ENCODE measurements at regions not wholly inside any gene's neighbourhood (a gene's known extent, or its start where the extent isn't known, plus 50 kb on each side); places are given as distances from the start of the nearest gene placed in this dataset.
"Not testable (repeated sequence)": the region's sequence is repeated elsewhere in the genome, so short reads cannot be mapped to it uniquely, and the experiment has no call there.

DNA sequence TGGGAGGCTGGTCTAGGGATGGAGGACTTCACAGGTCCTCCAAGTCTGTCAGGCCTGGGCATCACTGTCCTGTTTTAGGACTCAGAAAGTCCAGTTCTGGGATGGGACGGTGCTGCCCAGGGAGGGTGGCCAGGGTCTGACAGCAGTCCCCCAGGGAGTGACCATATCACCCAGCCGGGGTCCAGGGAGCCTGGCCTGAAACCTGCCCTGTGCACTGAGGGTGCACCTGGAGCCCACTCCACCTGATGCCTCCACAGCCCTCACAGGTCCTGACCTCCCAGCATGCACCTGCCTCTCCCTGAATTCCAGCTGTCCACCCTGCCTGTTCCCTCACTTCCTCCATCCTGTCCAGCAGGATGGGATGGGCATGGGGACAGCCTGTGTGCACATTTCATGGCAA, 592.8 kb downstream of the CWH43 start:
- H3K36me3 ChIP-seq (ENCODE audit: control insufficient read depth in 2 of 4, insufficient read depth in 4 of 4, low read length in 3 of 4); H4K91ac ChIP-seq (replicated peaks; ENCODE audit: insufficient read length, low read length); H3K14ac ChIP-seq (ENCODE audit: insufficient read length); FAIRE-seq; H3K56ac ChIP-seq (replicated peaks; ENCODE audit: insufficient read length, low read depth, low read length); H2BK20ac ChIP-seq (ENCODE audit: low read length); H3K9ac ChIP-seq (replicated peaks in 1 of 4; ENCODE audit: extremely low read depth in 1 of 4, low read depth in 3 of 4, low read length in 3 of 4); POLR2A ChIA-PET (ENCODE audit: partially characterized antibody); H3K27me3 ChIP-seq (replicated peaks in 1 of 4; ENCODE audit: control insufficient read depth in 3 of 4, extremely low read depth in 1 of 4, insufficient read depth in 3 of 4, low read length in 3 of 4); H3K79me2 ChIP-seq (ENCODE audit: control insufficient read depth in 1 of 2, insufficient read depth in 2 of 2, low read length in 2 of 2); H4K8ac ChIP-seq (ENCODE audit: extremely low read depth, insufficient read depth, low read length); H3K27ac ChIP-seq (ENCODE audit: low read depth, low read length); H4K5ac ChIP-seq (ENCODE audit: insufficient read length, low read depth, low read length); H3K4me1 ChIP-seq (replicated peaks in 1 of 4; ENCODE audit: control insufficient read depth in 3 of 4, insufficient read depth in 4 of 4, low read length in 3 of 4); H2AFZ ChIP-seq (ENCODE audit: low read length); H4K20me1 ChIP-seq (replicated peaks in 1 of 2; ENCODE audit: control insufficient read depth in 1 of 2, insufficient read depth in 2 of 2, low read length in 2 of 2); DNase-seq (ENCODE audit: low read depth in 1 of 2, low spot score in 2 of 2); H3K4me2 ChIP-seq (ENCODE audit: insufficient read depth in 1 of 2, low read depth in 2 of 2, low read length in 2 of 2); H3K18ac ChIP-seq (ENCODE audit: extremely low read depth, low read length); H2BK15ac ChIP-seq (ENCODE audit: low read length); H3K23me2 ChIP-seq (ENCODE audit: low read depth, low read length); H3K79me1 ChIP-seq (ENCODE audit: low read depth, low read length); H3K4me3 ChIP-seq (ENCODE audit: extremely low read depth in 1 of 4, insufficient read depth in 2 of 4, low read depth in 3 of 4, low read length in 4 of 4); H2AK5ac ChIP-seq (ENCODE audit: low read depth, low read length); H3K4ac ChIP-seq (replicated peaks; ENCODE audit: insufficient read length, low read depth, low read length); H2BK5ac ChIP-seq (ENCODE audit: low read depth, low read length); H2BK120ac ChIP-seq (replicated peaks; ENCODE audit: low read depth, low read length); CTCF ChIA-PET (ENCODE audit: partially characterized antibody); H2BK12ac ChIP-seq (ENCODE audit: low read depth, low read length); H3K23ac ChIP-seq (ENCODE audit: insufficient read length): not testable (repeated sequence)
- 59% methylated on average over 2 of the region's 2 CpGs; no CpG with 5 or more reads in 1 of the 2 experiments for WGBS, 2 experiments (ENCODE audit: extremely low coverage in 1 of 2, insufficient coverage in 1 of 2, insufficient read length in 1 of 2, insufficient replicate concordance in 2 of 2, low coverage in 1 of 2, low lambda C conversion rate in 2 of 2, missing lambda C conversion rate in 1 of 2)
- peaks cover 19 to 44% of the 10 kb centered on the region in 2 experiments for H3K9me3 ChIP-seq (ENCODE audit: insufficient read depth in 2 of 2, low read depth in 1 of 2, low read length in 1 of 2)

DNA sequence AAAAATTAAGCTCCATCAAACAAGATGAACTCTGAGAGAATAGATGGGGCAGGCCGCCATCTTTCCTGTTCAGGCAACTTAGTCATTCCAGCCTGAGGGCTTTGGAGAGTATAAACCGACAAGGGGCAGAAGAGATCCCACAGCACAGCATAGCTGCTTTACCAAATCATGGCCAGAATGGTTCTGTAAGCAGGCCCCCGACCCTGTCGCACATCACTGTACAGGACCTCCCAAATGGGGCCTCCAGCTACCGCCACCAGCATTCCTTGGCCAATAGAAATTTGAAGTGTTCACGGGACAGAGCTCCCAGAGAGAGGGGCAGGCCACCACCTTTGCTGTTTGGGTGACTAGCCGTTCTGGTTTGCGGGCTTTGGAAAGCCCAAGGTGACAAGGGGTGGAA, 594.1 kb downstream of the CWH43 start:
- H3K4me1 ChIP-seq (replicated peaks in 1 of 4; ENCODE audit: control insufficient read depth in 3 of 4, insufficient read depth in 4 of 4, low read length in 3 of 4); H3K79me1 ChIP-seq (ENCODE audit: low read depth, low read length); H3K14ac ChIP-seq (ENCODE audit: insufficient read length); H3K18ac ChIP-seq (ENCODE audit: extremely low read depth, low read length); H4K20me1 ChIP-seq (replicated peaks in 1 of 2; ENCODE audit: control insufficient read depth in 1 of 2, insufficient read depth in 2 of 2, low read length in 2 of 2); H3K23ac ChIP-seq (ENCODE audit: insufficient read length); H3K36me3 ChIP-seq (ENCODE audit: control insufficient read depth in 2 of 4, insufficient read depth in 4 of 4, low read length in 3 of 4); H3K23me2 ChIP-seq (ENCODE audit: low read depth, low read length); H2AK5ac ChIP-seq (ENCODE audit: low read depth, low read length); H2BK120ac ChIP-seq (replicated peaks; ENCODE audit: low read depth, low read length); H3K27me3 ChIP-seq (replicated peaks in 1 of 4; ENCODE audit: control insufficient read depth in 3 of 4, extremely low read depth in 1 of 4, insufficient read depth in 3 of 4, low read length in 3 of 4); H3K56ac ChIP-seq (replicated peaks; ENCODE audit: insufficient read length, low read depth, low read length); H3K4ac ChIP-seq (replicated peaks; ENCODE audit: insufficient read length, low read depth, low read length); H2BK5ac ChIP-seq (ENCODE audit: low read depth, low read length); H2BK15ac ChIP-seq (ENCODE audit: low read length); POLR2A ChIA-PET (ENCODE audit: partially characterized antibody); H2BK12ac ChIP-seq (ENCODE audit: low read depth, low read length); H3K4me2 ChIP-seq (ENCODE audit: insufficient read depth in 1 of 2, low read depth in 2 of 2, low read length in 2 of 2); H3K4me3 ChIP-seq (ENCODE audit: extremely low read depth in 1 of 4, insufficient read depth in 2 of 4, low read depth in 3 of 4, low read length in 4 of 4); H3K9ac ChIP-seq (replicated peaks in 1 of 4; ENCODE audit: extremely low read depth in 1 of 4, low read depth in 3 of 4, low read length in 3 of 4); CTCF ChIA-PET (ENCODE audit: partially characterized antibody); H3K79me2 ChIP-seq (ENCODE audit: control insufficient read depth in 1 of 2, insufficient read depth in 2 of 2, low read length in 2 of 2); H2AFZ ChIP-seq (ENCODE audit: low read length); H4K5ac ChIP-seq (ENCODE audit: insufficient read length, low read depth, low read length); DNase-seq (ENCODE audit: low read depth in 1 of 2, low spot score in 2 of 2); H4K91ac ChIP-seq (replicated peaks; ENCODE audit: insufficient read length, low read length); H3K27ac ChIP-seq (ENCODE audit: low read depth, low read length); H2BK20ac ChIP-seq (ENCODE audit: low read length); H4K8ac ChIP-seq (ENCODE audit: extremely low read depth, insufficient read depth, low read length); FAIRE-seq: not testable (repeated sequence)
- WGBS, 2 experiments (ENCODE audit: extremely low coverage in 1 of 2, insufficient coverage in 1 of 2, insufficient read length in 1 of 2, insufficient replicate concordance in 2 of 2, low coverage in 1 of 2, low lambda C conversion rate in 2 of 2, missing lambda C conversion rate in 1 of 2) = 73% methylated on average over 7 of the region's 8 CpGs; no CpG with 5 or more reads in 1 of the 2 experiments
- peaks cover 19 to 40% of the 10 kb centered on the region in 2 experiments for H3K9me3 ChIP-seq (ENCODE audit: insufficient read depth in 2 of 2, low read depth in 1 of 2, low read length in 1 of 2)

Measured in H1 (cell line).